ENCODE measurements at regions not wholly inside any gene's neighbourhood (a gene's known extent, or its start where the extent isn't known, plus 50 kb on each side); places are given as distances from the start of the nearest gene placed in this dataset.

GRCh38 chr2:48174503-48174902 is 140.0 kb upstream of the FOXN2 start (continued):
- no peak for TF ChIP-seq ZNF326 (CRISPR knock-in tag; IDR thresholded peaks at IDR 0.05; ENCODE audit: borderline replicate concordance)
- TF ChIP-seq, protein P1, sequence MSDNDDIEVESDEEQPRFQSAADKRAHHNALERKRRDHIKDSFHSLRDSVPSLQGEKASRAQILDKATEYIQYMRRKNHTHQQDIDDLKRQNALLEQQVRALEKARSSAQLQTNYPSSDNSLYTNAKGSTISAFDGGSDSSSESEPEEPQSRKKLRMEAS (IDR thresholded peaks at IDR 0.05): peak; percentile 54; the same call in 1 of the 2 replicates
- TF ChIP-seq YEATS2 (CRISPR knock-in tag; IDR thresholded peaks at IDR 0.05; ENCODE audit: borderline replicate concordance): no peak
- no peak for TF ChIP-seq FIP1L1 (IDR thresholded peaks at IDR 0.05; ENCODE audit: borderline replicate concordance, insufficient read depth, low read depth, low read length)
- no peak for TF ChIP-seq FOXP1 (IDR thresholded peaks at IDR 0.05)
- peak; percentile 46; the same call in 1 of the 2 replicates for TF ChIP-seq FOXP1 (CRISPR knock-in tag; IDR thresholded peaks at IDR 0.05)
- no peak for TF ChIP-seq SPEN (CRISPR knock-in tag; IDR thresholded peaks at IDR 0.05; ENCODE audit: low read depth)
- TF ChIP-seq ZNF12 (CRISPR knock-in tag; IDR thresholded peaks at IDR 0.05): peak; percentile 38; the same call in 1 of the 2 replicates
- TF ChIP-seq ZNF792 (CRISPR knock-in tag; IDR thresholded peaks at IDR 0.05): no peak
- TF ChIP-seq EP300 (IDR thresholded peaks at IDR 0.05; ENCODE audit: low read depth in 2 of 2, low read length in 2 of 2): peak in 1 of 2 experiments; percentile 61; a peak in 1 of 4 replicates
- no peak for TF ChIP-seq EP300 (CRISPR knock-in tag; IDR thresholded peaks at IDR 0.05; ENCODE audit: borderline replicate concordance)
- TF ChIP-seq FOXA1 (IDR thresholded peaks at IDR 0.05): no peak
- TF ChIP-seq FOXA1 (CRISPR knock-in tag; IDR thresholded peaks at IDR 0.05): peak; percentile 69
- peak; percentile 51 for TF ChIP-seq TEAD3 (CRISPR knock-in tag; optimal IDR thresholded peaks at IDR 0.05; ENCODE audit: borderline replicate concordance)
- TF ChIP-seq ZNF644 (CRISPR knock-in tag; IDR thresholded peaks at IDR 0.05; ENCODE audit: low read depth): peak; percentile 66
- peak; percentile 73 for TF ChIP-seq GATAD2A (CRISPR knock-in tag; IDR thresholded peaks at IDR 0.05)
- no peak for TF ChIP-seq AGO1 (IDR thresholded peaks at IDR 0.05; ENCODE audit: low read depth, low read length, poor library complexity, severe bottlenecking)
- TF ChIP-seq MLLT10 (CRISPR knock-in tag; IDR thresholded peaks at IDR 0.05): no peak
- 0 out of 2 replicates have a peak, but pooled peaks have one; percentile 48 for TF ChIP-seq ZNF878 (CRISPR knock-in tag; IDR thresholded peaks at IDR 0.05)
- no peak for TF ChIP-seq HCFC1 (IDR thresholded peaks at IDR 0.05; ENCODE audit: low read depth, low read length)
- 0 out of 2 replicates have a peak, but pooled peaks have one; percentile 11 for TF ChIP-seq MAFF (IDR thresholded peaks at IDR 0.05; ENCODE audit: low read depth, low read length)
- no peak for TF ChIP-seq THAP8 (CRISPR knock-in tag; IDR thresholded peaks at IDR 0.05; ENCODE audit: borderline replicate concordance)
- TF ChIP-seq, protein P2, sequence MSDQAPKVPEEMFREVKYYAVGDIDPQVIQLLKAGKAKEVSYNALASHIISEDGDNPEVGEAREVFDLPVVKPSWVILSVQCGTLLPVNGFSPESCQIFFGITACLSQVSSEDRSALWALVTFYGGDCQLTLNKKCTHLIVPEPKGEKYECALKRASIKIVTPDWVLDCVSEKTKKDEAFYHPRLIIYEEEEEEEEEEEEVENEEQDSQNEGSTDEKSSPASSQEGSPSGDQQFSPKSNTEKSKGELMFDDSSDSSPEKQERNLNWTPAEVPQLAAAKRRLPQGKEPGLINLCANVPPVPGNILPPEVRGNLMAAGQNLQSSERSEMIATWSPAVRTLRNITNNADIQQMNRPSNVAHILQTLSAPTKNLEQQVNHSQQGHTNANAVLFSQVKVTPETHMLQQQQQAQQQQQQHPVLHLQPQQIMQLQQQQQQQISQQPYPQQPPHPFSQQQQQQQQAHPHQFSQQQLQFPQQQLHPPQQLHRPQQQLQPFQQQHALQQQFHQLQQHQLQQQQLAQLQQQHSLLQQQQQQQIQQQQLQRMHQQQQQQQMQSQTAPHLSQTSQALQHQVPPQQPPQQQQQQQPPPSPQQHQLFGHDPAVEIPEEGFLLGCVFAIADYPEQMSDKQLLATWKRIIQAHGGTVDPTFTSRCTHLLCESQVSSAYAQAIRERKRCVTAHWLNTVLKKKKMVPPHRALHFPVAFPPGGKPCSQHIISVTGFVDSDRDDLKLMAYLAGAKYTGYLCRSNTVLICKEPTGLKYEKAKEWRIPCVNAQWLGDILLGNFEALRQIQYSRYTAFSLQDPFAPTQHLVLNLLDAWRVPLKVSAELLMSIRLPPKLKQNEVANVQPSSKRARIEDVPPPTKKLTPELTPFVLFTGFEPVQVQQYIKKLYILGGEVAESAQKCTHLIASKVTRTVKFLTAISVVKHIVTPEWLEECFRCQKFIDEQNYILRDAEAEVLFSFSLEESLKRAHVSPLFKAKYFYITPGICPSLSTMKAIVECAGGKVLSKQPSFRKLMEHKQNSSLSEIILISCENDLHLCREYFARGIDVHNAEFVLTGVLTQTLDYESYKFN (CRISPR knock-in tag; conservative IDR thresholded peaks at IDR 0.05): no peak
- TF ChIP-seq SOX13 (IDR thresholded peaks at IDR 0.05): no peak
- peak in 1 of 2 experiments; percentile 75; a peak in 2 of 4 replicates for TF ChIP-seq SOX13 (CRISPR knock-in tag; conservative IDR thresholded peaks at IDR 0.05 in 1 of 2, IDR thresholded peaks at IDR 0.05 in 1 of 2)
- TF ChIP-seq NR2F6 (IDR thresholded peaks at IDR 0.05): no peak
- TF ChIP-seq NR2F6 (CRISPR knock-in tag; IDR thresholded peaks at IDR 0.05): peak; percentile 22; the same call in 1 of the 2 replicates
- TF ChIP-seq, protein P3, sequence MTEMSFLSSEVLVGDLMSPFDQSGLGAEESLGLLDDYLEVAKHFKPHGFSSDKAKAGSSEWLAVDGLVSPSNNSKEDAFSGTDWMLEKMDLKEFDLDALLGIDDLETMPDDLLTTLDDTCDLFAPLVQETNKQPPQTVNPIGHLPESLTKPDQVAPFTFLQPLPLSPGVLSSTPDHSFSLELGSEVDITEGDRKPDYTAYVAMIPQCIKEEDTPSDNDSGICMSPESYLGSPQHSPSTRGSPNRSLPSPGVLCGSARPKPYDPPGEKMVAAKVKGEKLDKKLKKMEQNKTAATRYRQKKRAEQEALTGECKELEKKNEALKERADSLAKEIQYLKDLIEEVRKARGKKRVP (CRISPR knock-in tag; IDR thresholded peaks at IDR 0.05): no peak
- 0 out of 2 replicates have a peak, but pooled peaks have one; percentile 38 for TF ChIP-seq HMG20A (CRISPR knock-in tag; IDR thresholded peaks at IDR 0.05; ENCODE audit: borderline replicate concordance)
- TF ChIP-seq PRMT3 (CRISPR knock-in tag; IDR thresholded peaks at IDR 0.05; ENCODE audit: borderline replicate concordance, low read depth): no peak
- no peak for TF ChIP-seq KAT8 (CRISPR knock-in tag; IDR thresholded peaks at IDR 0.05)
